Common myeloid progenitor, CD34-positive (primary cell): ENCODE measurements at regions not wholly inside any gene's neighbourhood (a gene's known extent, or its start where the extent isn't known, plus 50 kb on each side); places are given as distances from the start of the nearest gene placed in this dataset.

Experiments used
- CTCF ChIA-PET: fragments of 350-600 bp; sonication (Branson Sonifier 250); formaldehyde crosslinking; loops from one replicate; lab custom pipeline; 2021; ENCODE audit warnings: antibody characterized with exemption; lab: Charles Lee
- POLR2A ChIA-PET: fragments of 350-600 bp; sonication (Branson Sonifier 250); formaldehyde crosslinking; loops from one replicate; lab custom pipeline; 2021; ENCODE audit warnings: antibody characterized with exemption; lab: Charles Lee
- DNase-seq, 3 donors: peaks; one replicate each; pipeline versions ENCODE4 v3.0.0 to v3.0.0-alpha.2; 2013
- H3K27ac ChIP-seq, 2 experiments: 1 replicate in 1 of 2; 2 replicates in 1 of 2; pipeline ENCODE4 v1.7.0; 2013; ENCODE audit warnings: inconsistent platforms in 2 of 2, low read length in 2 of 2, mild to moderate bottlenecking in 2 of 2, low read depth in 1 of 2, moderate library complexity in 1 of 2; ENCODE audit not compliant: severe bottlenecking in 2 of 2, insufficient read depth in 1 of 2, poor library complexity in 1 of 2
- H3K27me3 ChIP-seq, 5 experiments: replicated peaks in 2 of 5; 1 replicate in 3 of 5; 2 replicates in 2 of 5; pipeline versions ENCODE4 v1.6.1 to v1.7.0; 2013; ENCODE audit warnings: low read length in 4 of 5, mild to moderate bottlenecking in 2 of 5, moderate library complexity in 2 of 5, inconsistent platforms in 1 of 5; ENCODE audit not compliant: insufficient read depth in 5 of 5, control insufficient read depth in 4 of 5
- H3K36me3 ChIP-seq, 4 experiments: 1 replicate in 2 of 4; 2 replicates in 2 of 4; pipeline versions ENCODE4 v1.6.1 to v1.7.0; 2013; ENCODE audit warnings: low read length in 3 of 4, control low read depth in 1 of 4, mild to moderate bottlenecking in 1 of 4; ENCODE audit not compliant: control insufficient read depth in 4 of 4, insufficient read depth in 4 of 4
- H3K4me1 ChIP-seq, 4 experiments: 1 replicate in 3 of 4; 2 replicates in 1 of 4; pipeline versions ENCODE4 v1.6.1 to v1.7.1; 2013; ENCODE audit warnings: low read length in 3 of 4, mild to moderate bottlenecking in 3 of 4, control low read depth in 1 of 4, inconsistent platforms in 1 of 4, moderate library complexity in 1 of 4; ENCODE audit not compliant: control insufficient read depth in 4 of 4, insufficient read depth in 4 of 4; ENCODE audit errors: control extremely low read depth in 1 of 4
- H3K4me3 ChIP-seq, 7 experiments: 1 replicate in 4 of 7; 2 replicates in 3 of 7; pipeline versions ENCODE4 v1.5.1 to v1.7.0; 2013; ENCODE audit warnings: mild to moderate bottlenecking in 7 of 7, low read length in 6 of 7, moderate library complexity in 6 of 7, inconsistent platforms in 2 of 7, low read depth in 2 of 7, control low read depth in 1 of 7; ENCODE audit not compliant: insufficient read depth in 4 of 7, control insufficient read depth in 1 of 7; ENCODE audit errors: extremely low read depth in 1 of 7
- H3K9me3 ChIP-seq, 5 experiments: 1 replicate in 4 of 5; 2 replicates in 1 of 5; pipeline versions ENCODE4 v1.6.1 to v1.7.1; 2013; ENCODE audit warnings: low read length in 4 of 5, mild to moderate bottlenecking in 2 of 5, inconsistent platforms in 1 of 5, low read depth in 1 of 5, moderate library complexity in 1 of 5; ENCODE audit not compliant: control insufficient read depth in 4 of 5, insufficient read depth in 2 of 5; ENCODE audit errors: control extremely low read depth in 1 of 5
- WGBS: methylation state at CpG from one replicate; pipeline ENCODE4 v1.1.5; 2013; ENCODE audit not compliant: insufficient coverage; 5-methylcytosine and 5-hydroxymethylcytosine counted together

DNA sequence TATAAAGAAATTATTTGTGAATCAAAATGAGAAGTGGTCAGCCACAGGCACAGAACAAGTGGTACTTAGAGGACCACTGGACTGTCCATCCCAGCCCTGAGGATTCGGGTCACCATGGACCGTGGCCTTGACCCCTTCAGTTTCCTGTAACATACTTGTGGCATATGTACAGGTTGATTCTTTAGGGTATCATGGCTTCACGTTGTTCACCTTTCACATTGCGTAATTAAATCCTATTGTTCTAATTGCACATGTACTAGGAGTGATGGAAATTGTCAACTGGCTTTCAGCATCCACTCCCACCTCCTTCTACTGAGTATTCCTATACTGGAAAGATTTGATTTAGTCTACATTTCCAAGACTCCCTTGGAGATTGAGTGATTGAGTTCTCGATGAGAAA is 148.3 kb upstream of the GJB5 start:
- WGBS: 87% methylated on average over 3 of the region's 5 CpGs
- H3K27me3 ChIP-seq: peaks cover 0 to 23% (median 0%) of the 10 kb centered on the region in 5 experiments

DNA sequence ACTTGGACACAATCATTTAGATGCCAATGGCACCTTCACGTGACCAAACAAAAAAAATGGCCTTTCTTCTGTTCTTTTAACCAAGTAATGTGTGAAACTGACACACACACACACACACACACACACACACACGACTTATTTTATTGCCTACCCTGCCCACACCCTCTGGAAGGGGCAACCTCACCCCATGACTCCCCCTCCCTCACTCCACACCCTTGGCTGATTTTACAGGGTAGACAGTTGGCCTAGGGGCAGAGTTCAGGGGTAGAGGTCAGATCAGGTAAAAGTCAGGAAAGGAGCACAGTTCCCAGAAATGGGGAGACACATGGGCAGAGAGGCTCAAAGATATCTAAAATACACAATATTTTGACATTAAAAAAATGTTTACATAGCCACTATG is 144.8 kb upstream of the GJB5 start:
- Histone ChIP-seq H3K4me3 (no peak overlapping the region), H3K9me3 (no peaks in the 10 kb centered on the region), H3K4me1 (peaks cover 0 to 4% (median 2%) of the 10 kb centered on the region in 4 experiments), H3K27ac (no peak overlapping the region), H3K36me3 (no peaks in the 10 kb centered on the region), H3K27me3 (peaks cover 0 to 23% (median 0%) of the 10 kb centered on the region in 5 experiments)
- DNase-seq: no peak
- CTCF ChIA-PET: no interaction called here
- POLR2A ChIA-PET: no interaction called here
- WGBS: 100% methylated on average over 1 of the region's 2 CpGs

More for the DNA sequence above, 148.3 kb upstream of the GJB5 start:
- CTCF ChIA-PET: interaction anchor here (0.8 to 1.3 kb wide), 2 partner anchors 9 to 146 kb away, joined by 3 to 4 read pairs; no protein-coding TSS in a partner anchor
- POLR2A ChIA-PET: no interaction called here
- no peak overlapping the region for H3K4me3 ChIP-seq
- H3K36me3 ChIP-seq: no peaks in the 10 kb centered on the region
- DNase-seq: no peak
- H3K27ac ChIP-seq: no peak overlapping the region
- H3K9me3 ChIP-seq: no peaks in the 10 kb centered on the region
- no peaks in the 10 kb centered on the region for H3K4me1 ChIP-seq

DNA sequence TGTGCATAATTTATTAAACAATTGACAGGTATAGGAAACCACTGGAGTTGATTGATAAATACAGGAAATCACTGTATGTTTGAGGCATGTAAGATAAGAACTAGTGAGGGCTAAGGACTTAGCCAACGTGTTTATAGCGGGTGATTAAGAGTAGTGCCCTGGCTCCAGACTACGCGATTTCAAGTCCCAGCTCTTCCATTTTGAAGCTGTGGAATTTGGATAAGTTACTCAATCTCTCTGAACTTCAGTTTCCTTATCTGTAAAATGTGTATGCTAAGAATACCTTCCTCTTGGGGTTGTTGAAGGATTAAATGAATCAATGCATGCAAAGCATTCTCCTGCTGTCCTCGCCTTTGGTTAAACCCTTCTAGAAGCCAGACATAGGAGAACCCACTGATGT is 143.3 kb upstream of the GJB5 start:
- POLR2A ChIA-PET: no interaction called here
- CTCF ChIA-PET: no interaction called here
- Histone ChIP-seq H3K4me1 (peaks cover 0 to 4% (median 2%) of the 10 kb centered on the region in 4 experiments), H3K4me3 (no peak overlapping the region), H3K36me3 (no peaks in the 10 kb centered on the region), H3K27me3 (peaks cover 0 to 23% (median 0%) of the 10 kb centered on the region in 5 experiments), H3K27ac (no peak overlapping the region), H3K9me3 (no peaks in the 10 kb centered on the region)
- 41% methylated on average over 5 of the region's 5 CpGs for WGBS
- DNase-seq: peak in 2 of 3 donors; percentile 41 to 45

DNA sequence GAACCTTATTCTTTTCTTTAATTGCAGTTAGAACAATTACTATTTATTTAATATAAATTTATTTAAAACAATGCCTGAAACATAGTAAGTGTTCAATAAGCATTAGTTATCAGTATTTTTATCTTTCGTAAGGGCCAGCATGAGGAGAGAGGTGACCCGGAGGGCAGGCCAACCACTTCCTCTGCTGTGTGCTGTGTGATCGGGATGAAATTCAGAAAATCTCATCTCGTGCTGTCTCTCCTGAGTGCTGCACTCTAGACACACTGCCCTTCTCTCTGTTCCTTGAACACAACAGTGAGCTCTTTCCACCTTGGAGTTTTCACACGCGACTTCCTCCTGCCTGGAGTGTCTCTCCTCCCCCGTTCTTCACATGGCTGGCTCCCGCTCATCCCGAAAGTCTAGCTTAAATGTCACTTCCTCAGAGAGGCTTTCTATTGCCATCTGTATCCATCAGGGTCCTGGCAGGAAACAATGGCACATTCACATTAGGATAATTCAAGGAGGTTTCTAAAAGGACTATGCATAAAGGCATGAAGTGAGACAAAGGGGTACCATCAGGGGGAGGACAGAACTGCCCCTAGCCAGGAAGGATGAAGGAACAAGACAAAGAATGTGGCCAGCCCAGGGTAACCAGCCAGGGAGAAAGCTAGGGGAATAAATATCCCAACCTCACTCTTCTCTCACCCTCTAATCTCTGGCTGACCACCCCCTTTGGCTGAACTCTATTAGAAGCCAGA is 142.6 kb upstream of the GJB5 start:
- H3K4me3 ChIP-seq: no peak overlapping the region
- POLR2A ChIA-PET: no interaction called here
- WGBS: 28% methylated on average over 8 of the region's 9 CpGs
- H3K36me3 ChIP-seq: no peaks in the 10 kb centered on the region
- DNase-seq: no peak
- CTCF ChIA-PET: no interaction called here
- no peak overlapping the region for H3K27ac ChIP-seq
- peaks cover 0 to 23% (median 0%) of the 10 kb centered on the region in 5 experiments for H3K27me3 ChIP-seq
- H3K9me3 ChIP-seq: no peaks in the 10 kb centered on the region
- H3K4me1 ChIP-seq: peaks cover 0 to 4% (median 2%) of the 10 kb centered on the region in 4 experiments

DNA sequence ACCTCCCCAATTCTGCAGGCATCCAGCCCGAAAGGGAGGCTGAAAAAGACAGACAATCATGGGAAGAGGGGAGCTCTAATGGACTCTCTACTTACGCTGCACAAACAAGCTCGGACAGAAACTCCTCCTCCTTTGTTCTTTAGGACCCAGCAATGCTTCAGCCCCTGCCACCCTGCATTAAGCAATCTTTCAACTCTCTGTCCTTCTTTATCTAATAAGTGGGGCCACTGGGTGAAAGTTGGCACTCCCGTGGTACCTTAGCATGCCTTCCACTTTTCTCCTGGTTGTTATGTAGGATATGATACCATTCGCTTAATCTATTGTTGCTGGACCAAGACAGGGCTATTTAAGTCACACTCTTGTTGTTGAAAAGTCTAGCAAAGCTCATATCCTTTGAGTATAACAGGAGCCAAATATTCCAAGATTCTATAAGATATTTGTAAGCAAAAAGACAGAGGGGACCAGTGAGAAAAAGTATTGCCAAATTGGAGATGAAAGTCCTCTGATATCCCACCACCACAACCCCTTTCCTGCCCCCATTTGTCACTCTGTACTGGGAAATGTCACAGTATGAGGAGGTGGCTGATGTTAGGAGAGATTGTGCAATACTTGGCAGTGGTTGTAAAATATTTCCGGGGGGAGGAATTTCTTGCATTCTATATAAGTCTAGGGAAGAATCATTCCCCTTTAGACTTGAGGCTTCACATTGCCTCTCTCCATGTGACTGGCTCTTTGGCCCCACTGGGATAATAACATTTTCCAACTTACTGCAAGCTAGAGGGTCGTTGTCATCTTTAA is 137.3 kb upstream of the GJB5 start:
- Histone ChIP-seq H3K4me1 (peaks cover 0 to 12% (median 0%) of the 10 kb centered on the region in 4 experiments), H3K36me3 (no peaks in the 10 kb centered on the region), H3K9me3 (no peaks in the 10 kb centered on the region), H3K4me3 (no peak overlapping the region), H3K27ac (no peak overlapping the region), H3K27me3 (peaks cover 0 to under 1% (median 0%) of the 10 kb centered on the region in 5 experiments)
- POLR2A ChIA-PET: no interaction called here
- CTCF ChIA-PET: no interaction called here
- no peak for DNase-seq
- 82% methylated on average over 3 of the region's 7 CpGs for WGBS

DNA sequence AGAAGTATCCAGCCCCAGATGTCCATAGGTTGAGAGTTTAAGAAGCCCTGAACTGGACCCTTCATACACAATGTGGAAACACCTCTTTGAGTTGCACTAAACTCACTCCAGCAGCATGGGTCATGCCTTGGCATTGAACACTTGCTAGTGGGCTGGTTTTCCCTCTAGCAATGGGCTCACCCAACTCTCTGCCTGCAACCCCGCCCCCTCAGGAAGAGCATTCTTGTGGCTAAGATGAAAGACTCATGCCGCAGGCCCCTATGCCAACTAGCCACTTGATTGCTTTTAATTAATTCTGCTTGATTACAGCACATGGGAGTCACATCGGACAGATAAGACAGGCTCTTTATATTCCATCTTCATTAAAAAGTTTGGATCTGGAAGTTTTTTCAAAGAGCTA is 136.5 kb upstream of the GJB5 start:
- H3K27ac ChIP-seq: no peak overlapping the region
- CTCF ChIA-PET: no interaction called here
- no peaks in the 10 kb centered on the region for H3K27me3 ChIP-seq
- POLR2A ChIA-PET: no interaction called here
- 91% methylated on average over 3 of the region's 3 CpGs for WGBS
- peaks cover 0 to 12% (median 0%) of the 10 kb centered on the region in 4 experiments for H3K4me1 ChIP-seq
- H3K9me3 ChIP-seq: no peaks in the 10 kb centered on the region
- H3K36me3 ChIP-seq: no peaks in the 10 kb centered on the region
- no peak for DNase-seq
- H3K4me3 ChIP-seq: no peak overlapping the region

DNA sequence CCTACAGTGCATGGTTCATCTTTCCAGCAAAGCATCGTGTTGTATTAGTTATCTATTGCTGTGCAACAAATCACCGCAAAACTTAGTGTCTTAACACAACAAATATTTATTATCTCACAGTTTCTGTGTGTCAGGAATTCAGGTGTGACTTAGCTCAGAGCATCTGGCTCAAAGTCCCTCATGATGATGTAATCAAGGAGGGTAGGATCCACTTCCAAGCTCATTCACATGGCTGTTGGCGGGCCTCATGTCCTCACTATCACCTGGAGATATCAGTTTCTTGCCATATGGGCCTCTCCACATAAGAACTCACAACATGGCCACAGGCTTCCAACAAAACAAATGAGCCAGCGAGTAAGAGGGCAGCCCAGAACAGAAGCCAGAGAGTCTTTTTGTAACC is 135.6 kb upstream of the GJB5 start:
- H3K36me3 ChIP-seq: no peaks in the 10 kb centered on the region
- H3K9me3 ChIP-seq: no peaks in the 10 kb centered on the region
- DNase-seq: no peak
- ChIA-PET CTCF (no interaction called here), POLR2A (no interaction called here)
- H3K27ac ChIP-seq: no peak overlapping the region
- 92% methylated on average over 2 of the region's 4 CpGs for WGBS
- H3K4me3 ChIP-seq: no peak overlapping the region
- no peaks in the 10 kb centered on the region for H3K27me3 ChIP-seq
- peaks cover 0 to 19% (median 0%) of the 10 kb centered on the region in 4 experiments for H3K4me1 ChIP-seq
